ENCODE measurements at regions not wholly inside any gene's neighbourhood (a gene's known extent, or its start where the extent isn't known, plus 50 kb on each side); places are given as distances from the start of the nearest gene placed in this dataset.

- TF ChIP-seq ZBTB4 (CRISPR knock-in tag; IDR thresholded peaks at IDR 0.05) (no peak), IKZF2 (IDR thresholded peaks at IDR 0.05) (no peak), BACH1 (IDR thresholded peaks at IDR 0.05; ENCODE audit: borderline replicate concordance) (no peak)
- TF ChIP-seq, protein P1, sequence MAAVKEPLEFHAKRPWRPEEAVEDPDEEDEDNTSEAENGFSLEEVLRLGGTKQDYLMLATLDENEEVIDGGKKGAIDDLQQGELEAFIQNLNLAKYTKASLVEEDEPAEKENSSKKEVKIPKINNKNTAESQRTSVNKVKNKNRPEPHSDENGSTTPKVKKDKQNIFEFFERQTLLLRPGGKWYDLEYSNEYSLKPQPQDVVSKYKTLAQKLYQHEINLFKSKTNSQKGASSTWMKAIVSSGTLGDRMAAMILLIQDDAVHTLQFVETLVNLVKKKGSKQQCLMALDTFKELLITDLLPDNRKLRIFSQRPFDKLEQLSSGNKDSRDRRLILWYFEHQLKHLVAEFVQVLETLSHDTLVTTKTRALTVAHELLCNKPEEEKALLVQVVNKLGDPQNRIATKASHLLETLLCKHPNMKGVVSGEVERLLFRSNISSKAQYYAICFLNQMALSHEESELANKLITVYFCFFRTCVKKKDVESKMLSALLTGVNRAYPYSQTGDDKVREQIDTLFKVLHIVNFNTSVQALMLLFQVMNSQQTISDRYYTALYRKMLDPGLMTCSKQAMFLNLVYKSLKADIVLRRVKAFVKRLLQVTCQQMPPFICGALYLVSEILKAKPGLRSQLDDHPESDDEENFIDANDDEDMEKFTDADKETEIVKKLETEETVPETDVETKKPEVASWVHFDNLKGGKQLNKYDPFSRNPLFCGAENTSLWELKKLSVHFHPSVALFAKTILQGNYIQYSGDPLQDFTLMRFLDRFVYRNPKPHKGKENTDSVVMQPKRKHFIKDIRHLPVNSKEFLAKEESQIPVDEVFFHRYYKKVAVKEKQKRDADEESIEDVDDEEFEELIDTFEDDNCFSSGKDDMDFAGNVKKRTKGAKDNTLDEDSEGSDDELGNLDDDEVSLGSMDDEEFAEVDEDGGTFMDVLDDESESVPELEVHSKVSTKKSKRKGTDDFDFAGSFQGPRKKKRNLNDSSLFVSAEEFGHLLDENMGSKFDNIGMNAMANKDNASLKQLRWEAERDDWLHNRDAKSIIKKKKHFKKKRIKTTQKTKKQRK (IDR thresholded peaks at IDR 0.05; ENCODE audit: low read depth, low read length) = no peak
- TF ChIP-seq, protein P2, sequence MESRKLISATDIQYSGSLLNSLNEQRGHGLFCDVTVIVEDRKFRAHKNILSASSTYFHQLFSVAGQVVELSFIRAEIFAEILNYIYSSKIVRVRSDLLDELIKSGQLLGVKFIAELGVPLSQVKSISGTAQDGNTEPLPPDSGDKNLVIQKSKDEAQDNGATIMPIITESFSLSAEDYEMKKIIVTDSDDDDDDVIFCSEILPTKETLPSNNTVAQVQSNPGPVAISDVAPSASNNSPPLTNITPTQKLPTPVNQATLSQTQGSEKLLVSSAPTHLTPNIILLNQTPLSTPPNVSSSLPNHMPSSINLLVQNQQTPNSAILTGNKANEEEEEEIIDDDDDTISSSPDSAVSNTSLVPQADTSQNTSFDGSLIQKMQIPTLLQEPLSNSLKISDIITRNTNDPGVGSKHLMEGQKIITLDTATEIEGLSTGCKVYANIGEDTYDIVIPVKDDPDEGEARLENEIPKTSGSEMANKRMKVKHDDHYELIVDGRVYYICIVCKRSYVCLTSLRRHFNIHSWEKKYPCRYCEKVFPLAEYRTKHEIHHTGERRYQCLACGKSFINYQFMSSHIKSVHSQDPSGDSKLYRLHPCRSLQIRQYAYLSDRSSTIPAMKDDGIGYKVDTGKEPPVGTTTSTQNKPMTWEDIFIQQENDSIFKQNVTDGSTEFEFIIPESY (IDR thresholded peaks at IDR 0.05) = no peak
- no peak overlapping the region for H3K9ac ChIP-seq (ENCODE audit: control insufficient read depth, insufficient read depth, low read length)
- DNase-seq (ENCODE audit: low read depth, low spot score) (no peak), ATAC-seq (no peak), FAIRE-seq (no peak)
- intact Hi-C loops (cut with micrococcal nuclease; ENCODE audit: unreplicated experiment) = no loop called here
- H3K4me1 ChIP-seq (ENCODE audit: control insufficient read depth, insufficient read depth, low read length) = no peaks in the 10 kb centered on the region
- H3K9me3 ChIP-seq (replicated peaks; ENCODE audit: control insufficient read depth, insufficient read depth, low read length) = no peaks in the 10 kb centered on the region; the same call in 2 of the 3 replicates
- SMC1A ChIA-PET (ENCODE audit: uncharacterized antibody, unreplicated experiment) = no interaction called here
- no peaks in the 10 kb centered on the region for H3K27me3 ChIP-seq (replicated peaks in 1 of 2; ENCODE audit: control insufficient read depth in 2 of 2, insufficient read depth in 2 of 2, low read length in 1 of 2)
- CTCF ChIA-PET = no interaction called here
- H3K36me3 ChIP-seq (ENCODE audit: control insufficient read depth in 2 of 2, insufficient read depth in 2 of 2, low read length in 1 of 2) = no peaks in the 10 kb centered on the region
- BruUV-seq (replicated peaks) = no TSS peak
- H3K4me3 ChIP-seq = no peak overlapping the region
- H3K79me2 ChIP-seq (ENCODE audit: control insufficient read depth, insufficient read depth, low read length) = no peaks in the 10 kb centered on the region
- no peak overlapping the region for H3K27ac ChIP-seq (ENCODE audit: control insufficient read depth, insufficient read depth)
- H4K20me1 ChIP-seq (ENCODE audit: control insufficient read depth, insufficient read depth) = no peaks in the 10 kb centered on the region
- RAD21 ChIA-PET (ENCODE audit: unreplicated experiment) = no interaction called here
- in situ Hi-C loops (cut with MboI) = no loop called here
- WGBS (ENCODE audit: insufficient coverage, insufficient replicate concordance, low lambda C conversion rate, missing lambda C conversion rate) = 56% methylated on average over 3 of the region's 3 CpGs
- no peak overlapping the region for H3K4me2 ChIP-seq (ENCODE audit: control insufficient read depth, insufficient read depth)
- no peak overlapping the region for H2AFZ ChIP-seq (ENCODE audit: control insufficient read depth, low read depth, low read length)
- POLR2A ChIA-PET = no interaction called here
Measured at GRCh38 chr3:16719426-16719825, 114.2 kb upstream of the DAZL start.
